Naive thymus-derived CD4-positive, alpha-beta T cell (primary cell): ENCODE measurements at regions not wholly inside any gene's neighbourhood (a gene's known extent, or its start where the extent isn't known, plus 50 kb on each side); places are given as distances from the start of the nearest gene placed in this dataset.
"Not testable (repeated sequence)": the region's sequence is repeated elsewhere in the genome, so short reads cannot be mapped to it uniquely, and the experiment has no call there.

Source experiments
- ATAC-seq: fragments of 150-1000 bp; cut with Tn5 transposase; 2 replicates; pipeline ENCODE4 v1.10.0; 2021; ENCODE audit warnings: mild to moderate bottlenecking, moderate library complexity
- CTCF ChIA-PET: fragments of 350-600 bp; sonication (Branson Sonifier 250); formaldehyde crosslinking; loops from one replicate; lab custom pipeline; 2021; ENCODE audit warnings: antibody characterized with exemption; lab: Charles Lee
- POLR2A ChIA-PET: fragments of 350-600 bp; sonication (Branson Sonifier 250); formaldehyde crosslinking; loops from one replicate; lab custom pipeline; 2021; ENCODE audit warnings: antibody characterized with exemption, inconsistent platforms; lab: Charles Lee
- DNase-seq, 9 donors: peaks; one replicate each; pipeline versions ENCODE4 v3.0.0 to v3.0.0-alpha.2; 2020 to 2022; ENCODE audit warnings: mixed read lengths in 1 of 9
- H3K27ac ChIP-seq: one replicate; pipeline ENCODE4 v1.7.0; 2013; ENCODE audit warnings: mild to moderate bottlenecking, low read depth, low read length, moderate library complexity
- H3K27me3 ChIP-seq, 2 donors: one replicate each; pipeline ENCODE4 v1.7.0; 2013; ENCODE audit warnings: low read length in 2 of 2, mild to moderate bottlenecking in 2 of 2, moderate library complexity in 2 of 2; ENCODE audit not compliant: control insufficient read depth in 2 of 2, insufficient read depth in 2 of 2
- H3K36me3 ChIP-seq, 3 experiments: 1 replicate in 2 of 3; 2 replicates in 1 of 3; pipeline ENCODE4 v1.7.0; 2013; ENCODE audit warnings: low read length in 3 of 3, mild to moderate bottlenecking in 3 of 3, moderate library complexity in 1 of 3; ENCODE audit not compliant: insufficient read depth in 3 of 3, control insufficient read depth in 2 of 3
- H3K4me1 ChIP-seq, 2 donors: one replicate each; pipeline ENCODE4 v1.7.0; 2013; ENCODE audit warnings: low read length in 2 of 2, mild to moderate bottlenecking in 2 of 2, moderate library complexity in 1 of 2; ENCODE audit not compliant: control insufficient read depth in 2 of 2, insufficient read depth in 2 of 2
- H3K4me3 ChIP-seq: 2 replicates; pipeline ENCODE4 v1.7.0; 2013; ENCODE audit warnings: mild to moderate bottlenecking, low read length
- H3K9me3 ChIP-seq, 3 experiments: 1 replicate in 2 of 3; 2 replicates in 1 of 3; pipeline ENCODE4 v1.7.0; 2013; ENCODE audit warnings: low read length in 3 of 3; ENCODE audit not compliant: control insufficient read depth in 2 of 3
- H3K27ac Mint-ChIP-seq, 9 donors: one replicate each; pipeline ENCODE4 v1.8.0; 2020 to 2022; ENCODE audit warnings: mixed read lengths in 9 of 9, mild to moderate bottlenecking in 8 of 9, moderate library complexity in 5 of 9, inconsistent platforms in 2 of 9
- H3K27me3 Mint-ChIP-seq, 5 donors: one replicate each; pipeline ENCODE4 v1.8.0; 2021 to 2022; ENCODE audit warnings: mixed read lengths in 5 of 5, mild to moderate bottlenecking in 1 of 5
- H3K36me3 Mint-ChIP-seq, 5 donors: one replicate each; pipeline ENCODE4 v1.8.0; 2020 to 2022; ENCODE audit warnings: mixed read lengths in 5 of 5, mild to moderate bottlenecking in 3 of 5, inconsistent platforms in 1 of 5
- H3K4me1 Mint-ChIP-seq, 7 donors: one replicate each; pipeline ENCODE4 v1.8.0; 2020 to 2022; ENCODE audit warnings: mixed read lengths in 7 of 7, mild to moderate bottlenecking in 3 of 7, inconsistent platforms in 1 of 7
- H3K4me3 Mint-ChIP-seq, 10 donors: one replicate each; pipeline ENCODE4 v1.8.0; 2020 to 2022; ENCODE audit warnings: mild to moderate bottlenecking in 10 of 10, mixed read lengths in 10 of 10, moderate library complexity in 6 of 10, inconsistent platforms in 2 of 10
- H3K9me3 Mint-ChIP-seq, 11 donors: one replicate each; pipeline ENCODE4 v1.8.0; 2020 to 2022; ENCODE audit warnings: mixed read lengths in 11 of 11, mild to moderate bottlenecking in 4 of 11, inconsistent platforms in 1 of 11, moderate library complexity in 1 of 11
- intact Hi-C, 2 donors: fragments of 100-400 bp; cut with micrococcal nuclease; formaldehyde crosslinking; loops; one replicate each; pipeline ENCODE4 v1.15.1; 2023

GRCh38 chr12:58426437-58426836, 485.1 kb downstream of the ATP23 start:
- not testable (repeated sequence) for ATAC-seq

GRCh38 chr12:58433959-58434358, 486.3 kb downstream of the LRIG3 start:
- Mint-ChIP-seq H3K9me3 (peaks cover 0 to 4% (median 0%) of the 10 kb centered on the region in 11 donors), H3K4me3 (no peak overlapping the region), H3K27ac (no peak overlapping the region), H3K27me3 (peaks cover 0 to 38% (median 10%) of the 10 kb centered on the region in 5 donors), H3K36me3 (no peaks in the 10 kb centered on the region), H3K4me1 (no peaks in the 10 kb centered on the region)
- Histone ChIP-seq H3K9me3 (no peaks in the 10 kb centered on the region), H3K4me1 (no peaks in the 10 kb centered on the region), H3K27me3 (no peaks in the 10 kb centered on the region), H3K36me3 (no peaks in the 10 kb centered on the region), H3K27ac (no peak overlapping the region), H3K4me3 (no peak overlapping the region)
- ATAC-seq = no peak
- intact Hi-C loops = no loop called here
- DNase-seq = no peak
- POLR2A ChIA-PET = no interaction called here
- CTCF ChIA-PET = no interaction called here

More at GRCh38 chr12:58426437-58426836, 485.1 kb downstream of the ATP23 start:
- Mint-ChIP-seq H3K36me3 (peaks cover 0 to 10% (median 0%) of the 10 kb centered on the region in 5 donors), H3K4me3 (peak overlapping the region in 1 of 10 donors; percentile 69), H3K4me1 (peaks cover 0 to 45% (median 0%) of the 10 kb centered on the region in 7 donors), H3K27me3 (peaks cover 0 to 42% (median 18%) of the 10 kb centered on the region in 5 donors), H3K27ac (peak overlapping the region in 1 of 9 donors; percentile 89)
- H3K9me3 ChIP-seq, CTCF ChIA-PET, H3K36me3 ChIP-seq, POLR2A ChIA-PET, DNase-seq, intact Hi-C loops, H3K27ac ChIP-seq, H3K4me1 ChIP-seq, H3K9me3 Mint-ChIP-seq, H3K4me3 ChIP-seq, H3K27me3 ChIP-seq: not testable (repeated sequence)

GRCh38 chr12:58434726-58435125, 485.6 kb downstream of the LRIG3 start:
- no peaks in the 10 kb centered on the region for H3K4me1 ChIP-seq
- H3K27me3 ChIP-seq = no peaks in the 10 kb centered on the region
- peaks cover 0 to 40% (median 10%) of the 10 kb centered on the region in 5 donors for H3K27me3 Mint-ChIP-seq
- H3K4me3 Mint-ChIP-seq = no peak overlapping the region
- no peak for ATAC-seq
- H3K36me3 Mint-ChIP-seq = no peaks in the 10 kb centered on the region
- no peaks in the 10 kb centered on the region for H3K36me3 ChIP-seq
- H3K9me3 Mint-ChIP-seq = peaks cover 0 to 4% (median 0%) of the 10 kb centered on the region in 11 donors
- no peak overlapping the region for H3K27ac Mint-ChIP-seq
- ChIA-PET CTCF (no interaction called here), POLR2A (no interaction called here)
- no peak overlapping the region for H3K27ac ChIP-seq
- DNase-seq = no peak
- no peaks in the 10 kb centered on the region for H3K9me3 ChIP-seq
- no peaks in the 10 kb centered on the region for H3K4me1 Mint-ChIP-seq
- intact Hi-C loops = no loop called here
- no peak overlapping the region for H3K4me3 ChIP-seq

GRCh38 chr12:58435647-58436046, 484.7 kb downstream of the LRIG3 start:
- intact Hi-C loops = no loop called here
- Histone ChIP-seq H3K9me3 (no peaks in the 10 kb centered on the region), H3K4me3 (no peak overlapping the region), H3K27ac (no peak overlapping the region), H3K27me3 (no peaks in the 10 kb centered on the region), H3K36me3 (no peaks in the 10 kb centered on the region), H3K4me1 (no peaks in the 10 kb centered on the region)
- no peak overlapping the region for H3K4me3 Mint-ChIP-seq
- H3K27ac Mint-ChIP-seq = no peak overlapping the region
- no peaks in the 10 kb centered on the region for H3K36me3 Mint-ChIP-seq
- H3K27me3 Mint-ChIP-seq = peaks cover 0 to 35% (median 8%) of the 10 kb centered on the region in 5 donors
- POLR2A ChIA-PET = no interaction called here
- DNase-seq = no peak
- no peaks in the 10 kb centered on the region for H3K4me1 Mint-ChIP-seq
- H3K9me3 Mint-ChIP-seq = peaks cover 0 to 4% (median 0%) of the 10 kb centered on the region in 11 donors
- ATAC-seq = no peak
- CTCF ChIA-PET = no interaction called here

- no peak overlapping the region for H3K27ac Mint-ChIP-seq
- no peak for ATAC-seq
- H3K9me3 Mint-ChIP-seq = peaks cover 0 to 6% (median 0%) of the 10 kb centered on the region in 11 donors
- Histone ChIP-seq H3K4me3 (no peak overlapping the region), H3K27ac (no peak overlapping the region), H3K36me3 (no peaks in the 10 kb centered on the region), H3K27me3 (no peaks in the 10 kb centered on the region), H3K9me3 (no peaks in the 10 kb centered on the region), H3K4me1 (no peaks in the 10 kb centered on the region)
- no peak overlapping the region for H3K4me3 Mint-ChIP-seq
- no peaks in the 10 kb centered on the region for H3K36me3 Mint-ChIP-seq
- H3K4me1 Mint-ChIP-seq = no peaks in the 10 kb centered on the region
- ChIA-PET POLR2A (no interaction called here), CTCF (no interaction called here)
- intact Hi-C loops = loop anchor here in 1 of 2 donors (5.0 kb wide), 1 partner anchor 459 kb away; no protein-coding TSS in a partner anchor
- H3K27me3 Mint-ChIP-seq = peaks cover 0 to 24% (median 4%) of the 10 kb centered on the region in 5 donors
- no peak for DNase-seq
Observed at GRCh38 chr12:58441483-58441882, 478.8 kb downstream of the LRIG3 start.

- ATAC-seq = no peak
- H3K4me3 Mint-ChIP-seq = no peak overlapping the region
- no peaks in the 10 kb centered on the region for H3K36me3 ChIP-seq
- no peak overlapping the region for H3K4me3 ChIP-seq
- H3K27me3 Mint-ChIP-seq = peaks cover 0 to 21% (median 5%) of the 10 kb centered on the region in 5 donors
- H3K27ac ChIP-seq = no peak overlapping the region
- no peaks in the 10 kb centered on the region for H3K4me1 Mint-ChIP-seq
- H3K9me3 Mint-ChIP-seq = peaks cover 0 to 6% (median 0%) of the 10 kb centered on the region in 11 donors
- DNase-seq = no peak
- no peaks in the 10 kb centered on the region for H3K36me3 Mint-ChIP-seq
- H3K27me3 ChIP-seq = no peaks in the 10 kb centered on the region
- no peaks in the 10 kb centered on the region for H3K4me1 ChIP-seq
- no peaks in the 10 kb centered on the region for H3K9me3 ChIP-seq
- ChIA-PET CTCF (no interaction called here), POLR2A (no interaction called here)
- no peak overlapping the region for H3K27ac Mint-ChIP-seq
- intact Hi-C loops = loop anchor here (1.0 to 5.0 kb wide), 2 partner anchors 97 to 461 kb away; no protein-coding TSS in a partner anchor
Observed at GRCh38 chr12:58443273-58443980, 476.9 kb downstream of the LRIG3 start.

- CTCF ChIA-PET = no interaction called here
- H3K4me3 Mint-ChIP-seq = no peak overlapping the region
- no peak for ATAC-seq
Observed at GRCh38 chr12:58443981-58444371, 476.3 kb downstream of the LRIG3 start.

More at GRCh38 chr12:58443981-58444371, 476.3 kb downstream of the LRIG3 start:
- no peaks in the 10 kb centered on the region for H3K27me3 ChIP-seq
- H3K27ac Mint-ChIP-seq = no peak overlapping the region
- no peaks in the 10 kb centered on the region for H3K36me3 ChIP-seq
- peaks cover 0 to 6% (median 0%) of the 10 kb centered on the region in 11 donors for H3K9me3 Mint-ChIP-seq
- H3K36me3 Mint-ChIP-seq = no peaks in the 10 kb centered on the region
- H3K4me3 ChIP-seq = no peak overlapping the region
- no peak for DNase-seq
- no peaks in the 10 kb centered on the region for H3K4me1 Mint-ChIP-seq
- H3K9me3 ChIP-seq = no peaks in the 10 kb centered on the region
- peaks cover 0 to 25% (median 5%) of the 10 kb centered on the region in 5 donors for H3K27me3 Mint-ChIP-seq
- intact Hi-C loops = loop anchor here (1.0 to 5.0 kb wide), 2 partner anchors 98 to 462 kb away; no protein-coding TSS in a partner anchor
- H3K27ac ChIP-seq = no peak overlapping the region
- H3K4me1 ChIP-seq = no peaks in the 10 kb centered on the region
- POLR2A ChIA-PET = no interaction called here
